ENCODE measurements at regions not wholly inside any gene's neighbourhood (a gene's known extent, or its start where the extent isn't known, plus 50 kb on each side); places are given as distances from the start of the nearest gene placed in this dataset.
"Not testable (repeated sequence)": the region's sequence is repeated elsewhere in the genome, so short reads cannot be mapped to it uniquely, and the experiment has no call there.

DNA sequence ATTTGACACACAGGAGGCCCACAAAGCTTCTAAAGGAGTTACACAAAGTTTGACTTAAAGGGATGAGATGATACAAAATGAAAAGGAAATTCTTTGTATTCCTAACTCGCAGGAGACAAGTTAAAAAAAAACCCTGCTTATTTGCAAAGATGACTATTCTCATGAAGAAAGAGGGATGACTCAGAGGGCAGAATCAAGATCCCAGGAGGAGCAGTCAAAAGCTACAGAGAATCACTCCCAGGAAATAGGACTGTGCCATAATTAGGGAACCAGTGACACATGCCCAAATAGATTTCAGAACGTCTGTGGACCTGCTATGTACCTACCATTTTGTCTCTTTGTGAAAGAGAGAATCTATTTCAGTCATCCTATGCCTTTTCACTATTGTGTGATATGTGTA, 103.5 kb upstream of the ARRDC3 start:
- Histone ChIP-seq H3K4me3 (ENCODE audit: low read length, poor library complexity, severe bottlenecking) (no peak overlapping the region), H3K4me1 (ENCODE audit: insufficient read depth, low read length, poor library complexity, severe bottlenecking) (no peaks in the 10 kb centered on the region), H3K79me2 (ENCODE audit: insufficient read depth, low read length) (no peaks in the 10 kb centered on the region), H3K27me3 (ENCODE audit: insufficient read depth, low read length, poor library complexity, severe bottlenecking) (no peaks in the 10 kb centered on the region), H3K4me2 (ENCODE audit: low read depth, low read length, poor library complexity, severe bottlenecking) (no peak overlapping the region), H3F3A (ENCODE audit: low read depth) (no peaks in the 10 kb centered on the region), H3K9ac (ENCODE audit: low read depth, low read length, poor library complexity, severe bottlenecking) (no peak overlapping the region), H3K9me3 (ENCODE audit: insufficient read depth, low read depth, low read length) (no peaks in the 10 kb centered on the region), H3K9me2 (replicated peaks; ENCODE audit: low read depth, low read length) (no peaks in the 10 kb centered on the region), H2AFZ (ENCODE audit: low read length) (no peak overlapping the region), H3K36me3 (ENCODE audit: insufficient read depth, low read length) (no peaks in the 10 kb centered on the region), H4K20me1 (ENCODE audit: insufficient read depth, low read length, poor library complexity, severe bottlenecking) (no peaks in the 10 kb centered on the region)
- TF ChIP-seq, protein P1, sequence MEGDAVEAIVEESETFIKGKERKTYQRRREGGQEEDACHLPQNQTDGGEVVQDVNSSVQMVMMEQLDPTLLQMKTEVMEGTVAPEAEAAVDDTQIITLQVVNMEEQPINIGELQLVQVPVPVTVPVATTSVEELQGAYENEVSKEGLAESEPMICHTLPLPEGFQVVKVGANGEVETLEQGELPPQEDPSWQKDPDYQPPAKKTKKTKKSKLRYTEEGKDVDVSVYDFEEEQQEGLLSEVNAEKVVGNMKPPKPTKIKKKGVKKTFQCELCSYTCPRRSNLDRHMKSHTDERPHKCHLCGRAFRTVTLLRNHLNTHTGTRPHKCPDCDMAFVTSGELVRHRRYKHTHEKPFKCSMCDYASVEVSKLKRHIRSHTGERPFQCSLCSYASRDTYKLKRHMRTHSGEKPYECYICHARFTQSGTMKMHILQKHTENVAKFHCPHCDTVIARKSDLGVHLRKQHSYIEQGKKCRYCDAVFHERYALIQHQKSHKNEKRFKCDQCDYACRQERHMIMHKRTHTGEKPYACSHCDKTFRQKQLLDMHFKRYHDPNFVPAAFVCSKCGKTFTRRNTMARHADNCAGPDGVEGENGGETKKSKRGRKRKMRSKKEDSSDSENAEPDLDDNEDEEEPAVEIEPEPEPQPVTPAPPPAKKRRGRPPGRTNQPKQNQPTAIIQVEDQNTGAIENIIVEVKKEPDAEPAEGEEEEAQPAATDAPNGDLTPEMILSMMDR (conservative IDR thresholded peaks at IDR 0.05; ENCODE audit: low read length) = no peak
- no peak for TF ChIP-seq EZH2phosphoT487 (IDR thresholded peaks at IDR 0.05; ENCODE audit: borderline replicate concordance)

DNA sequence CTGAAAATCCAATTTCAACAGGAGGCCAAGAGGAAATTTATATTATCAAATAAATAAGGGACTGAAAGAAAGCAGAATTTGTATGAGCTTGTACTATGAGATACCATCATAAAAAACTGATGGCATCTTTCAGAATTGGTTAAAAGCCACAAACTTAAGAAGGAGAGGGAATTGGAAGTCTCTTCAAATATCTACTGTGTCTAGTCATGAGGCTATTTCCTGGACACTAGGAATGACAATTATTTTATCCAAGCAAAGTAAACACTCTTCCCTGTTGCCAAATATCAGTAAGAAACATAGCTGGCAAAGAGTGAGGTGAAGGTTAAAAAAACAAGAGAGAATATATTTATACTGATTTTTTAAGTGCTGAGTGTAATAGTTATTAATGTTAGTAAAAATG, 101.5 kb upstream of the ARRDC3 start:
- H3K9me3 ChIP-seq (ENCODE audit: insufficient read depth, low read depth, low read length) = no peaks in the 10 kb centered on the region
- no peak overlapping the region for H3K4me3 ChIP-seq (ENCODE audit: low read length, poor library complexity, severe bottlenecking)
- H3K4me1 ChIP-seq (ENCODE audit: insufficient read depth, low read length, poor library complexity, severe bottlenecking) = no peaks in the 10 kb centered on the region
- no peaks in the 10 kb centered on the region for H3K79me2 ChIP-seq (ENCODE audit: insufficient read depth, low read length)
- no peak overlapping the region for H3K9ac ChIP-seq (ENCODE audit: low read depth, low read length, poor library complexity, severe bottlenecking)
- H3F3A ChIP-seq (ENCODE audit: low read depth) = no peaks in the 10 kb centered on the region
- H3K9me2 ChIP-seq (replicated peaks; ENCODE audit: low read depth, low read length) = no peaks in the 10 kb centered on the region
- H3K4me2 ChIP-seq (ENCODE audit: low read depth, low read length, poor library complexity, severe bottlenecking) = no peak overlapping the region
- H3K36me3 ChIP-seq (ENCODE audit: insufficient read depth, low read length) = no peaks in the 10 kb centered on the region
- no peak overlapping the region for H2AFZ ChIP-seq (ENCODE audit: low read length)
- H4K20me1 ChIP-seq (ENCODE audit: insufficient read depth, low read length, poor library complexity, severe bottlenecking) = no peaks in the 10 kb centered on the region
- TF ChIP-seq, protein P1 (conservative IDR thresholded peaks at IDR 0.05; ENCODE audit: low read length) = no peak
- no peak for TF ChIP-seq EZH2phosphoT487 (IDR thresholded peaks at IDR 0.05; ENCODE audit: borderline replicate concordance)
- H3K27me3 ChIP-seq (ENCODE audit: insufficient read depth, low read length, poor library complexity, severe bottlenecking) = no peaks in the 10 kb centered on the region

DNA sequence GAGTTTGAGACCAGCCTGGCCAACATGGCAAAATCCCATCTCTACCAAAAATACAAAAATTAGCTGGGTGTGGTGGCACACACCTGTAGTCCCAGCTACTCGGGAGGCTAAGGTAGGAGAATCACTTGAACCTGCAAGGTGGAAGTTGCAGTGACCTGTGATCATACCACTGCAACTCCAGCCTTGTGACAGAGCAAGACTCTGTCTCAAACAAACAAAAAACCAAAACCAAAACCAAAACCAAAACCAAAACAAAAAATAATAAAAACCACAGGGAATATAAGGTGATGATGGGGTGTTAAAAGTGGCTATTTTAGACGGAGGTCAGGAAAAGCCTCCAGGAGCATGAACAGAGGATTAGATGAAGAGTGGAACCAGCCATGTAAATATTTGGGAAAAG, 96.3 kb upstream of the ARRDC3 start:
- not testable (repeated sequence) for H3K79me2 ChIP-seq (ENCODE audit: insufficient read depth, low read length); H3K9me3 ChIP-seq (ENCODE audit: insufficient read depth, low read depth, low read length); H3K4me1 ChIP-seq (ENCODE audit: insufficient read depth, low read length, poor library complexity, severe bottlenecking); H3K36me3 ChIP-seq (ENCODE audit: insufficient read depth, low read length); H3K9me2 ChIP-seq (replicated peaks; ENCODE audit: low read depth, low read length); H3K4me3 ChIP-seq (ENCODE audit: low read length, poor library complexity, severe bottlenecking); H2AFZ ChIP-seq (ENCODE audit: low read length); H4K20me1 ChIP-seq (ENCODE audit: insufficient read depth, low read length, poor library complexity, severe bottlenecking); H3K27me3 ChIP-seq (ENCODE audit: insufficient read depth, low read length, poor library complexity, severe bottlenecking); H3F3A ChIP-seq (ENCODE audit: low read depth); H3K4me2 ChIP-seq (ENCODE audit: low read depth, low read length, poor library complexity, severe bottlenecking); H3K9ac ChIP-seq (ENCODE audit: low read depth, low read length, poor library complexity, severe bottlenecking)

DNA sequence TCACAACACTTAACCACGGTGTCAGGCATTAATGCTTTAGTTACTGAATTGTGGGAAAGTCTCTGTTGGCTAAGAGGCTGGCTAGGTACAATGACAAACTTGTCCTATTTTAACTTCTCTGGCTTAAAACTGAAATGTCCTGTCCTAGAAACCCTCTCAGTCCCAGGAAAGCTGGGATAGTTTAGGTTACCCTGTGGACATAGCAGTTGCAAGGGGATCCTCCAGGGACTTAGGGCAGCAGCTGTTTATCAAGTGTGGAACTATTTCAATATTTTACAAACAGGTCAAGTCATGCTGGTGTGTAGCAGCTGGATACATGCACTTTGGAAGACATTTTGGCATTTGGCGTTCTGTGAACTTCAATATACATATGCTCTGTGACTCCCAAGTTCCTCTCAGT, 95.0 kb upstream of the ARRDC3 start:
- no peaks in the 10 kb centered on the region for H3K9me3 ChIP-seq (ENCODE audit: insufficient read depth, low read depth, low read length)
- no peaks in the 10 kb centered on the region for H3K4me1 ChIP-seq (ENCODE audit: insufficient read depth, low read length, poor library complexity, severe bottlenecking)
- H3K27me3 ChIP-seq (ENCODE audit: insufficient read depth, low read length, poor library complexity, severe bottlenecking) = no peaks in the 10 kb centered on the region
- H3K79me2 ChIP-seq (ENCODE audit: insufficient read depth, low read length) = no peaks in the 10 kb centered on the region
- TF ChIP-seq, protein P1 (conservative IDR thresholded peaks at IDR 0.05; ENCODE audit: low read length) = no peak
- TF ChIP-seq EZH2phosphoT487 (IDR thresholded peaks at IDR 0.05; ENCODE audit: borderline replicate concordance) = no peak
- no peaks in the 10 kb centered on the region for H3K9me2 ChIP-seq (replicated peaks; ENCODE audit: low read depth, low read length)
- no peaks in the 10 kb centered on the region for H3K36me3 ChIP-seq (ENCODE audit: insufficient read depth, low read length)
- H2AFZ ChIP-seq (ENCODE audit: low read length) = no peak overlapping the region
- no peak overlapping the region for H3K4me3 ChIP-seq (ENCODE audit: low read length, poor library complexity, severe bottlenecking)
- no peak overlapping the region for H3K4me2 ChIP-seq (ENCODE audit: low read depth, low read length, poor library complexity, severe bottlenecking)
- H3K9ac ChIP-seq (ENCODE audit: low read depth, low read length, poor library complexity, severe bottlenecking) = no peak overlapping the region
- no peaks in the 10 kb centered on the region for H3F3A ChIP-seq (ENCODE audit: low read depth)
- no peaks in the 10 kb centered on the region for H4K20me1 ChIP-seq (ENCODE audit: insufficient read depth, low read length, poor library complexity, severe bottlenecking)

All from Loucy (cell line).